ENCODE measurements at regions not wholly inside any gene's neighbourhood (a gene's known extent, or its start where the extent isn't known, plus 50 kb on each side); places are given as distances from the start of the nearest gene placed in this dataset.

GRCh38 chr12:12010277-12011039, 60.3 kb upstream of the BCL2L14 start:
- DNase-seq: peak; percentile 85
- Mint-ChIP-seq H3K4me1 (peaks cover 73% of the 10 kb centered on the region), H3K36me3 (peaks cover 8% of the 10 kb centered on the region), H3K4me3 (peak overlapping the region; percentile 65), H3K27ac (peak overlapping the region; percentile 84), H3K9me3 (ENCODE audit: low read depth) (no peaks in the 10 kb centered on the region), H3K27me3 (peaks cover 7% of the 10 kb centered on the region)
- ATAC-seq: peak; percentile 43
- CTCF ChIA-PET: interaction anchor here (0.7 to 4.7 kb wide), 12 partner anchors 10 to 429 kb away, joined by 3 to 35 read pairs (median 6); partner anchors contain the start of gene ETV6

GRCh38 chr12:12011880-12012260, 58.9 kb upstream of the BCL2L14 start:
- Mint-ChIP-seq H3K27ac (no peak overlapping the region), H3K9me3 (ENCODE audit: low read depth) (no peaks in the 10 kb centered on the region), H3K36me3 (peaks cover 5% of the 10 kb centered on the region), H3K4me3 (no peak overlapping the region), H3K27me3 (peaks cover 7% of the 10 kb centered on the region), H3K4me1 (peaks cover 79% of the 10 kb centered on the region)
- CTCF ChIA-PET: interaction anchor here (1.0 to 4.7 kb wide), 2 partner anchors 21 to 29 kb away, joined by 5 to 35 read pairs; no protein-coding TSS in a partner anchor
- DNase-seq: no peak
- ATAC-seq: no peak

GRCh38 chr12:12015073-12015685, 55.6 kb upstream of the BCL2L14 start:
- Mint-ChIP-seq H3K36me3 (peaks cover 4% of the 10 kb centered on the region), H3K27me3 (peaks cover 9% of the 10 kb centered on the region), H3K4me1 (peaks cover 52% of the 10 kb centered on the region), H3K27ac (no peak overlapping the region), H3K9me3 (ENCODE audit: low read depth) (no peaks in the 10 kb centered on the region), H3K4me3 (no peak overlapping the region)
- ATAC-seq (no peak), DNase-seq (no peak)
- CTCF ChIA-PET: interaction anchor here (0.6 kb wide), 1 partner anchor 127 kb away, joined by 4 read pairs; no protein-coding TSS in a partner anchor

GRCh38 chr12:12016284-12017100, 54.2 kb upstream of the BCL2L14 start:
- Mint-ChIP-seq H3K36me3 (peaks cover 5% of the 10 kb centered on the region), H3K27ac (peak overlapping the region; percentile 50), H3K4me3 (no peak overlapping the region), H3K27me3 (peaks cover 7% of the 10 kb centered on the region), H3K4me1 (peaks cover 40% of the 10 kb centered on the region), H3K9me3 (ENCODE audit: low read depth) (no peaks in the 10 kb centered on the region)
- ATAC-seq (peak; percentile 50), DNase-seq (peak; percentile 59)
- CTCF ChIA-PET: no interaction called here

- H3K27me3 Mint-ChIP-seq: peaks cover 6% of the 10 kb centered on the region
- no peaks in the 10 kb centered on the region for H3K9me3 Mint-ChIP-seq (ENCODE audit: low read depth)
- CTCF ChIA-PET: no interaction called here
- H3K27ac Mint-ChIP-seq: peak overlapping the region; percentile 50
- peaks cover 5% of the 10 kb centered on the region for H3K36me3 Mint-ChIP-seq
- H3K4me1 Mint-ChIP-seq: peaks cover 35% of the 10 kb centered on the region
- peak; percentile 46 for ATAC-seq
- H3K4me3 Mint-ChIP-seq: no peak overlapping the region
- no peak for DNase-seq
Observed at GRCh38 chr12:12017135-12017581, 53.6 kb upstream of the BCL2L14 start.

- H3K27ac Mint-ChIP-seq: no peak overlapping the region
- CTCF ChIA-PET: no interaction called here
- H3K4me3 Mint-ChIP-seq: no peak overlapping the region
- ATAC-seq (no peak), DNase-seq (no peak)
- peaks cover 29% of the 10 kb centered on the region for H3K4me1 Mint-ChIP-seq
- no peaks in the 10 kb centered on the region for H3K9me3 Mint-ChIP-seq (ENCODE audit: low read depth)
- peaks cover 6% of the 10 kb centered on the region for H3K27me3 Mint-ChIP-seq
- peaks cover 5% of the 10 kb centered on the region for H3K36me3 Mint-ChIP-seq
Observed at GRCh38 chr12:12017798-12018197, 52.9 kb upstream of the BCL2L14 start.

GRCh38 chr12:12018454-12018853, 52.3 kb upstream of the BCL2L14 start:
- ATAC-seq (no peak), DNase-seq (no peak)
- CTCF ChIA-PET: no interaction called here
- Mint-ChIP-seq H3K4me3 (no peak overlapping the region), H3K36me3 (peaks cover 3% of the 10 kb centered on the region), H3K4me1 (peaks cover 26% of the 10 kb centered on the region), H3K27ac (no peak overlapping the region), H3K9me3 (ENCODE audit: low read depth) (no peaks in the 10 kb centered on the region), H3K27me3 (peaks cover 6% of the 10 kb centered on the region)

GRCh38 chr12:12019881-12020280, 50.9 kb upstream of the BCL2L14 start:
- DNase-seq: no peak
- Mint-ChIP-seq H3K27me3 (peaks cover 6% of the 10 kb centered on the region), H3K36me3 (peaks cover 3% of the 10 kb centered on the region), H3K4me1 (peaks cover 36% of the 10 kb centered on the region), H3K27ac (no peak overlapping the region), H3K9me3 (ENCODE audit: low read depth) (no peaks in the 10 kb centered on the region), H3K4me3 (no peak overlapping the region)
- CTCF ChIA-PET: no interaction called here
- ATAC-seq: no peak

- H3K27ac Mint-ChIP-seq: no peak overlapping the region
Observed at GRCh38 chr12:12020762-12021161, 50.0 kb upstream of the BCL2L14 start.

More at GRCh38 chr12:12020762-12021161, 50.0 kb upstream of the BCL2L14 start:
- Mint-ChIP-seq H3K4me1 (peaks cover 33% of the 10 kb centered on the region), H3K9me3 (ENCODE audit: low read depth) (peaks cover 2% of the 10 kb centered on the region), H3K4me3 (no peak overlapping the region), H3K36me3 (peaks cover 5% of the 10 kb centered on the region), H3K27me3 (peaks cover 6% of the 10 kb centered on the region)
- DNase-seq: no peak
- ATAC-seq: no peak
- CTCF ChIA-PET: no interaction called here
